GM19372 (cell line): ENCODE measurements at regions not wholly inside any gene's neighbourhood (a gene's known extent, or its start where the extent isn't known, plus 50 kb on each side); places are given as distances from the start of the nearest gene placed in this dataset.
A peak's percentile ranks its signal among the peaks of the same experiment; 100 is the strongest.

Experiments used
- ATAC-seq: cut with Tn5 transposase; IDR thresholded peaks from one replicate; pipeline ENCODE4 v1.9.1; 2021; ENCODE audit warnings: mild to moderate bottlenecking, low read depth, moderate library complexity; ENCODE audit not compliant: unreplicated experiment

- ATAC-seq, result no peak
Observed at GRCh38 chr6:3996349-3996748, 82.6 kb downstream of the FAM217A start.

GRCh38 chr6:3997177-3997770, 81.7 kb downstream of the FAM217A start:
- ATAC-seq, result no peak

GRCh38 chr6:3999800-4000661, 78.9 kb downstream of the FAM217A start:
- ATAC-seq, result no peak

- no peak for ATAC-seq
Observed at GRCh38 chr6:4004249-4004648, 74.7 kb downstream of the FAM217A start.

- no peak for ATAC-seq
Observed at GRCh38 chr6:4008324-4009047, 70.5 kb downstream of the FAM217A start.

- ATAC-seq, result no peak
Observed at GRCh38 chr6:4009486-4009885, 69.5 kb downstream of the FAM217A start.

GRCh38 chr6:4010048-4010447, 68.9 kb downstream of the FAM217A start:
- no peak for ATAC-seq

- ATAC-seq, result no peak
Observed at GRCh38 chr6:4010689-4011090, 68.2 kb downstream of the FAM217A start.

- ATAC-seq, result no peak
Observed at GRCh38 chr6:4012826-4013225, 66.1 kb downstream of the FAM217A start.

- ATAC-seq, result no peak
Observed at GRCh38 chr6:4017058-4017739, 61.7 kb downstream of the FAM217A start.

GRCh38 chr6:4017834-4018170, 61.1 kb downstream of the FAM217A start:
- no peak for ATAC-seq

GRCh38 chr6:4018171-4018923, 60.6 kb downstream of the FAM217A start:
- ATAC-seq, result peak; percentile 60
